Adipocyte (in vitro differentiated cells): ENCODE measurements at regions not wholly inside any gene's neighbourhood (a gene's known extent, or its start where the extent isn't known, plus 50 kb on each side); places are given as distances from the start of the nearest gene placed in this dataset.

ENCODE experiments used
- DNase-seq: peaks from one replicate; pipeline ENCODE4 v3.0.0-alpha.2; 2015; ENCODE audit warnings: low read depth
- H3K27me3 ChIP-seq: replicated peaks from 2 replicates; pipeline ENCODE4 v1.7.0; 2013; ENCODE audit warnings: mild to moderate bottlenecking, low read length, moderate library complexity; ENCODE audit not compliant: control insufficient read depth, insufficient read depth
- H3K36me3 ChIP-seq: 2 replicates; pipeline ENCODE4 v1.7.0; 2013; ENCODE audit warnings: low read length, mild to moderate bottlenecking, moderate library complexity; ENCODE audit not compliant: control insufficient read depth, insufficient read depth, severe bottlenecking
- H3K4me1 ChIP-seq: 2 replicates; pipeline ENCODE4 v1.7.0; 2013; ENCODE audit warnings: mild to moderate bottlenecking, low read length, moderate library complexity; ENCODE audit not compliant: control insufficient read depth, insufficient read depth
- H3K4me3 ChIP-seq: 2 replicates; pipeline ENCODE4 v1.7.0; 2013; ENCODE audit warnings: mild to moderate bottlenecking, low read length, moderate library complexity
- H3K9ac ChIP-seq: 2 replicates; pipeline ENCODE4 v1.7.0; 2013; ENCODE audit warnings: mild to moderate bottlenecking, low read length, moderate library complexity
- H3K9me3 ChIP-seq: 2 replicates; pipeline ENCODE4 v1.7.0; 2013; ENCODE audit warnings: mild to moderate bottlenecking, low read length, moderate library complexity; ENCODE audit not compliant: control insufficient read depth

DNA sequence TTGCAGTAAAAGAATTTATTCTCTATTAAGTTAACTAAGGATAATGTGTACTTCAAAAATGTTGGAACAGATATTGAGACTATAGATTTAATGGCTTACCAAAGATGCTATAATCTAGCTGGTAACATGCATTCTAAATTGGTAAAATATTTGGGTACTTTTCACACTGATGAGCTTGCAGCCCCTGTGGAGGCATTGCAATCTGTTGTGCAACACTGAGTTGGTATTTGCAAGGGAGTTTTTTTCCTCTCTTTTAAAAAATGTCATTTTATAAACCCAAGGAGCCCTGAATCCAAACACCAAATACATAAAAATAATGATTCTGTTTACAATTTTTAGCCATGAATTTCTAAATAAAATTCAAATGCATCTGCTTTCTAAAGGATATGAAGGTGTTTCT, 944.8 kb downstream of the DTWD2 start:
- no peaks in the 10 kb centered on the region for H3K9me3 ChIP-seq
- H3K9ac ChIP-seq, result no peak overlapping the region
- H3K27me3 ChIP-seq, result no peaks in the 10 kb centered on the region
- no peaks in the 10 kb centered on the region for H3K36me3 ChIP-seq
- H3K4me3 ChIP-seq, result no peak overlapping the region
- no peaks in the 10 kb centered on the region for H3K4me1 ChIP-seq
- DNase-seq, result peak; percentile 68

DNA sequence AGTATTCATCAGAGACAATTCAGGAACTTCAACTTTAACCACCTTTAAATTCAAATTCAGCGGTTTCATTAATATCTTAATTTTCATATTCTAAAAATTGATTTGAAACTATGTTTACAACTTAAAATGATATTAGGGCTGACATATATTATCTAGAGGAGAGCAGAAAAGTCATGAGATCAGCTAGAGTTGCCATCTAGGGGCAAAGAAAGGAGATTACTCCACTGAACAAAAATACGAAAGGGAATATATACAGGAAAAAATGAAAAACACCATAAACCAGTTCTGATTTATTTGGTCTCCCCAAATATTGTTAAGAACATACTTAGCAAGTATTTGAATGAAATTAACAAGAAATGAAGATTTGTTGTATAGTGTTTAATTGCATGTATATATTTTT, 946.3 kb downstream of the DTWD2 start:
- Histone ChIP-seq H3K36me3 (no peaks in the 10 kb centered on the region), H3K4me1 (no peaks in the 10 kb centered on the region), H3K4me3 (no peak overlapping the region), H3K9me3 (no peaks in the 10 kb centered on the region), H3K27me3 (no peaks in the 10 kb centered on the region), H3K9ac (no peak overlapping the region)
- DNase-seq, result peak; percentile 15

GRCh38 chr5:118040496-118040895, 947.9 kb downstream of the DTWD2 start:
- H3K4me1 ChIP-seq, result no peaks in the 10 kb centered on the region
- no peaks in the 10 kb centered on the region for H3K27me3 ChIP-seq
- H3K36me3 ChIP-seq, result no peaks in the 10 kb centered on the region
- H3K9me3 ChIP-seq, result no peaks in the 10 kb centered on the region
- H3K9ac ChIP-seq, result no peak overlapping the region
- no peak for DNase-seq
- H3K4me3 ChIP-seq, result no peak overlapping the region

DNA sequence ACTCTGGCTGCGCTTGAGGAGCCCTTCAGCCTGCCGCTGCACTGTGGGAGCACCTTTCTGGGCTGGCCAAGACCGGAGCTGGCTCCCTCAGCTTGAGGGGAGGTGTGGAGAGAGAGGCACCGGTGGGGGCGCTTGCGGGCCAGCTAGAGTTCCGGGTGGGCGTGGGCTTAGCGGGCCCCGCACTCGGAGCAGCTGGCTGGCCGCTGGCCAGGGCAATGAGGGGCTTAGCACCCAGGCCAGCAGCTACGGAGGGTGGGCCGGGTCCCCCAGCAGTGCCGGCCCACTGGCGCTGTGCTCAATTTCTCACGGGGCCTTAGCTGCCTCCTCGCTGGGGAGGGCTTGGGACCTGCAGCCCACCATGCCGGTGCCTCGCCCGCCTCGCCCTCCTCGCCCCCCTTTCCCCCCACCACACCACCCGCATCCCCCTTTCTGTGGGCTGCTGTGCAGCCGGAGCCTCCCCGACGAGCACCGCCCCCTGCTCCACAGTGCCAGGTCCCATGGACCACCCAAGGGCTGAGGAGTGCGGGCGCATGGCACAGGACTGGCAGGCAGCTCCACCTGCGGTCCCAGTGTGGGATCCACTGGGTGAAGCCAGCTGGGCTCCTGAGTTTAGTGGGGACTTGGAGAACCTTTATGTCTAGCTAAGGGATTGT, 954.5 kb downstream of the DTWD2 start:
- H3K4me1 ChIP-seq, result no peaks in the 10 kb centered on the region
- H3K36me3 ChIP-seq, result no peaks in the 10 kb centered on the region
- no peak overlapping the region for H3K4me3 ChIP-seq
- H3K9me3 ChIP-seq, result no peaks in the 10 kb centered on the region
- no peaks in the 10 kb centered on the region for H3K27me3 ChIP-seq
- DNase-seq, result no peak
- no peak overlapping the region for H3K9ac ChIP-seq

GRCh38 chr5:118029807-118030206, 958.5 kb downstream of the DTWD2 start:
- Histone ChIP-seq H3K4me3 (no peak overlapping the region), H3K9ac (no peak overlapping the region), H3K27me3 (no peaks in the 10 kb centered on the region), H3K36me3 (no peaks in the 10 kb centered on the region), H3K4me1 (no peaks in the 10 kb centered on the region), H3K9me3 (no peaks in the 10 kb centered on the region)
- DNase-seq, result no peak

DNA sequence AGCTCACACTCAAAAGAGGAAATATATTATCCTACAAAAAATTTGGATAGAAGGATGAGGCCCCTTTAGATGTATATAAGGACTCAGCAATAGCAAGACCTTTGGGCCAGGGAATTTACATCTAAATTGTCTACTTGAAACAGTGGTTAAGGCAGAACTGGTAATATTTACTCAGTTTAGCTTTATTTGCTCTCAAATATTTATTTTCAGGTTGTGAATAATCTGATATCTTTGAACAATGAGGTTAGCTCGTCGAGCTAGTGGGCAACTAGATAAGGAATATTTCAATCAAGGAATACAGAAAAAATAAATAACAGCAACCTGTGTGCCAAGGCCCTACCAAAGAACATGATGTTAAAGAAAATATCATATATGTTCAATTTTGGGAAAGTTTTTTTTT, 966.3 kb downstream of the DTWD2 start:
- no peaks in the 10 kb centered on the region for H3K27me3 ChIP-seq
- no peaks in the 10 kb centered on the region for H3K36me3 ChIP-seq
- no peaks in the 10 kb centered on the region for H3K9me3 ChIP-seq
- H3K4me3 ChIP-seq, result no peak overlapping the region
- no peaks in the 10 kb centered on the region for H3K4me1 ChIP-seq
- no peak overlapping the region for H3K9ac ChIP-seq
- no peak for DNase-seq

DNA sequence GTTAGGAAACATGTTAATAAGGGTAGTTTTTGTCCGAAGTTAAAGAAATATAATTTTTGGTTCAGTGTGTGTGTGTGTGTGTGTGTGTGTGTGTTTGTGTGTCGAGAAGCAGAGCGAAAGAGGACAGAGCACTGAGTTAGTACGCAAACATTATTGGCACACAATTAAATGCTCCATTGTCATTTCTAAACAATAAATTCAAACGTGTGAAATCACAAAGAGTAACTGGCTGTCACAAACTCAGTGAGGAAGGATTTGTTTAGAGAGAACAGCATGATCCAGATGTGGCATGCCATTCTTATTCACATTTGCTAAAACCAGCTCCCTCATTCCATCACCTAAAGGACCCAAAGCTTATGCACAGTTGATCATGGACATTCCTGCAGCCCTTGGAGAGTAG, 970.8 kb downstream of the DTWD2 start:
- H3K27me3 ChIP-seq, result no peaks in the 10 kb centered on the region
- H3K4me1 ChIP-seq, result no peaks in the 10 kb centered on the region
- no peak for DNase-seq
- H3K36me3 ChIP-seq, result no peaks in the 10 kb centered on the region
- H3K4me3 ChIP-seq, result no peak overlapping the region
- no peaks in the 10 kb centered on the region for H3K9me3 ChIP-seq
- H3K9ac ChIP-seq, result no peak overlapping the region

DNA sequence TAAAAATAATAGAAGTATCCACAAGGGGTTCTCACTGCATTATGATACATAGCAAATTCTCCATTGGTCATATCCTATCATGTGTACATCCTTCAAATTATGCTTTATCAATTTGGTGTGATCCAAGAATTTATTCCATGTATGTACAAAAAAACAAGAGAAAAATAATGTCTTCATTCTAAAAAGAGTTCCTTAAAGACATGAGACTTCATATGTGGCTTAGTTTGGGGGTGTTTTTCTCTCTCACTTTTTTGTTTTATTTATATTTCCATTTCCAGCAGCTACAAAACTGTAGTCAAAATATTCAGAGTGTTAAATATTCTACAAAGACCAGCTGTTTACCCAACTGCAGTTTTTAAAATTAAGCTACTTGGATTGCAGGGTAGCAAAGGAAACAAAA, 972.0 kb downstream of the DTWD2 start:
- Histone ChIP-seq H3K4me3 (no peak overlapping the region), H3K4me1 (no peaks in the 10 kb centered on the region), H3K27me3 (no peaks in the 10 kb centered on the region), H3K9me3 (no peaks in the 10 kb centered on the region), H3K9ac (no peak overlapping the region), H3K36me3 (no peaks in the 10 kb centered on the region)
- DNase-seq, result no peak

DNA sequence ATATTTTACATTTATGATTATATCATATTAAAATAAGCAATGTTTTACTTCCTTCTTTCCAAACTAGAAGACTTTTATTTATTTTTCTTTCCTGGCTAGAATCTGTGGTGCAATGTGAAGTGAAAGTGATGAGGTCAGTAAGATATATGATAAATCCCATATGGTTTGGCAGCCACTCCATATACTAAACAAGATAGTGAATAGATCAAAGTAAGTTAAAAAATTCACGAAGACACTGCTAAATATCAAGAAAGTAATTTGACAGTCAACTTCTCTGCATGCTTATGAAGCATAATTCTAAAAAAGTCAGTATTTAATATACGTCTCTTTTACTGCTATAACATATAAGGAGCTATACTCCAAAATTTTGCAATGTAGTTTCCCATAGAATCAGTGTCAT, 972.8 kb downstream of the DTWD2 start:
- Histone ChIP-seq H3K9me3 (no peaks in the 10 kb centered on the region), H3K4me3 (no peak overlapping the region), H3K27me3 (no peaks in the 10 kb centered on the region), H3K4me1 (no peaks in the 10 kb centered on the region), H3K9ac (no peak overlapping the region), H3K36me3 (no peaks in the 10 kb centered on the region)
- peak; percentile 21 for DNase-seq

GRCh38 chr5:118009741-118010297, 978.5 kb downstream of the DTWD2 start:
- Histone ChIP-seq H3K4me3 (no peak overlapping the region), H3K27me3 (no peaks in the 10 kb centered on the region), H3K9me3 (no peaks in the 10 kb centered on the region), H3K36me3 (no peaks in the 10 kb centered on the region), H3K4me1 (peaks cover 6% of the 10 kb centered on the region), H3K9ac (no peak overlapping the region)
- no peak for DNase-seq

GRCh38 chr5:118008779-118009178, 979.6 kb downstream of the DTWD2 start:
- DNase-seq, result no peak
- Histone ChIP-seq H3K9ac (no peak overlapping the region), H3K4me3 (no peak overlapping the region), H3K4me1 (peaks cover 6% of the 10 kb centered on the region), H3K36me3 (no peaks in the 10 kb centered on the region), H3K9me3 (no peaks in the 10 kb centered on the region), H3K27me3 (no peaks in the 10 kb centered on the region)

DNA sequence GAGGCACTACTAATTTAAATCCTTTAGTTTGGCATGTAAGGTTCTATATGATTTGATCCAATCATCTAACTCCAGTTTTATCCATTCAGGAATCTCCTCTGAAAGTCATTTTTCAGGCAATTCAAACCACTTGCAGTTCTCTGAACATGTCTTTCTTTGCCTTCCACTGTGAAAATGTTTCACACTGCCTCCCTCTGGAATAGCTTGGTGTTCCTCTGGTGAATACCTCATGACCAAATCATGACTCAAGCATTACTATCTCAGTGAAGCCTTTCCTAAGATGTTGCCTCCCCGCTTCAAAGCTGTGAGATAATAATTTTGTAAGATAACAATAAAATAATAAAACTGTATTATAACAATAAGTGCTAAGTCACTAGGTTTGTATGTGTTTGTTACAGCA, 981.1 kb downstream of the DTWD2 start:
- Histone ChIP-seq H3K36me3 (no peaks in the 10 kb centered on the region), H3K9me3 (no peaks in the 10 kb centered on the region), H3K4me3 (no peak overlapping the region), H3K9ac (no peak overlapping the region), H3K27me3 (no peaks in the 10 kb centered on the region), H3K4me1 (peaks cover 6% of the 10 kb centered on the region)
- no peak for DNase-seq
